ENCODE measurements at regions not wholly inside any gene's neighbourhood (a gene's known extent, or its start where the extent isn't known, plus 50 kb on each side); places are given as distances from the start of the nearest gene placed in this dataset.

GRCh38 chr12:4984344-4984743 is 59.3 kb upstream of the KCNA5 start:
- no peak for TF ChIP-seq CTCF (IDR thresholded peaks at IDR 0.05)
- TF ChIP-seq EP300 (IDR thresholded peaks at IDR 0.05), result no peak
- no peak for TF ChIP-seq POLR2A (IDR thresholded peaks at IDR 0.05; ENCODE audit: low read depth)

Measured in esophagus muscularis mucosa (tissue), 4 donors.